OCI-LY7 (cell line): ENCODE measurements at regions not wholly inside any gene's neighbourhood (a gene's known extent, or its start where the extent isn't known, plus 50 kb on each side); places are given as distances from the start of the nearest gene placed in this dataset.

Source experiments
- BruUV-seq: library from RNA; stranded (reverse); fragments of 400-500 nt; replicated peaks from 2 replicates; lab custom pipeline; 2021; lab: Mats Ljungman, UMichigan
- CTCF ChIA-PET: fragments of 300-600 bp; sonication (Branson Sonifier 250); formaldehyde crosslinking; loops from one replicate; lab custom pipeline; 2022; ENCODE audit warnings: antibody characterized with exemption; ENCODE audit not compliant: unreplicated experiment; lab: Charles Lee
- POLR2A ChIA-PET: fragments of 300-600 bp; sonication (Branson Sonifier 250); formaldehyde crosslinking; loops from one replicate; lab custom pipeline; 2022; ENCODE audit warnings: antibody characterized with exemption; lab: Charles Lee
- DNase-seq: peaks from one replicate; pipeline ENCODE4 v3.0.0-alpha.2; 2015; ENCODE audit warnings: low spot score
- H2AFZ ChIP-seq: fragments of 200-600 bp; sonication (generic), shearing (Covaris generic); 2 replicates; pipeline ENCODE4 v1.6.1; 2014; ENCODE audit warnings: mild to moderate bottlenecking, antibody characterized with exemption, low read length, moderate library complexity
- H3K27ac ChIP-seq: fragments of 200-600 bp; sonication (generic); 2 replicates; pipeline ENCODE4 v1.5.1; 2014; ENCODE audit warnings: mixed run types, low read depth, mild to moderate bottlenecking, moderate library complexity, low read length, inconsistent platforms; ENCODE audit not compliant: poor library complexity, severe bottlenecking
- H3K36me3 ChIP-seq: fragments of 200-600 bp; sonication (generic); 2 replicates; pipeline ENCODE4 v1.6.1; 2014; ENCODE audit warnings: mild to moderate bottlenecking, antibody characterized with exemption, low read length, moderate library complexity, mixed read lengths; ENCODE audit not compliant: insufficient read depth
- H3K4me1 ChIP-seq: fragments of 200-600 bp; sonication (generic); 2 replicates; pipeline ENCODE4 v1.5.1; 2014; ENCODE audit warnings: mild to moderate bottlenecking, low read length; ENCODE audit not compliant: insufficient read depth, poor library complexity, severe bottlenecking
- H3K4me2 ChIP-seq: fragments of 200-600 bp; sonication (generic); 2 replicates; pipeline ENCODE4 v1.6.1; 2014; ENCODE audit warnings: mild to moderate bottlenecking, low read length
- H3K4me3 ChIP-seq: fragments of 200-600 bp; sonication (generic); 2 replicates; pipeline ENCODE4 v1.5.1; 2014; ENCODE audit warnings: mild to moderate bottlenecking, low read depth, low read length; ENCODE audit not compliant: poor library complexity, severe bottlenecking
- H3K79me2 ChIP-seq: fragments of 200-600 bp; sonication (generic); 2 replicates; pipeline ENCODE4 v1.6.1; 2016; ENCODE audit warnings: low read depth, mild to moderate bottlenecking, low read length, moderate library complexity, mixed read lengths; ENCODE audit not compliant: insufficient read depth
- H3K9me2 ChIP-seq: fragments of 200-600 bp; sonication (generic); 2 replicates; pipeline ENCODE4 v1.6.1; 2016; ENCODE audit warnings: mild to moderate bottlenecking, low read length, mixed read lengths; ENCODE audit not compliant: insufficient read depth
- H3K9me3 ChIP-seq: fragments of 200-600 bp; sonication (generic); 2 replicates; pipeline ENCODE4 v1.6.1; 2014; ENCODE audit warnings: mild to moderate bottlenecking, mixed run types, low read length, mixed read lengths
- H4K20me1 ChIP-seq: fragments of 200-600 bp; sonication (generic); 2 replicates; pipeline ENCODE4 v1.6.1; 2014; ENCODE audit warnings: mild to moderate bottlenecking, antibody characterized with exemption, low read length, moderate library complexity, mixed read lengths; ENCODE audit not compliant: insufficient read depth
- EZH2phosphoT487 ChIP-seq: fragments of 200-600 bp; sonication (generic); IDR thresholded peaks from 2 replicates; pipeline ENCODE4 v1.6.1; 2018; ENCODE audit warnings: low read depth, borderline replicate concordance, mild to moderate bottlenecking, mixed run types, antibody characterized with exemption, low read length, moderate library complexity, mixed read lengths
- intact Hi-C: fragments of 100-400 bp; cut with micrococcal nuclease; formaldehyde crosslinking; loops from one replicate; pipeline ENCODE4 v1.10.0; 2022; ENCODE audit not compliant: unreplicated experiment
- TF ChIP-seq, protein P1 (sequence below): fragments of 200-600 bp; sonication (generic); conservative IDR thresholded peaks from 2 replicates; pipeline ENCODE4 v1.5.1; 2014; ENCODE audit warnings: mild to moderate bottlenecking, antibody characterized with exemption, low read length, moderate library complexity, mixed read lengths

DNA sequence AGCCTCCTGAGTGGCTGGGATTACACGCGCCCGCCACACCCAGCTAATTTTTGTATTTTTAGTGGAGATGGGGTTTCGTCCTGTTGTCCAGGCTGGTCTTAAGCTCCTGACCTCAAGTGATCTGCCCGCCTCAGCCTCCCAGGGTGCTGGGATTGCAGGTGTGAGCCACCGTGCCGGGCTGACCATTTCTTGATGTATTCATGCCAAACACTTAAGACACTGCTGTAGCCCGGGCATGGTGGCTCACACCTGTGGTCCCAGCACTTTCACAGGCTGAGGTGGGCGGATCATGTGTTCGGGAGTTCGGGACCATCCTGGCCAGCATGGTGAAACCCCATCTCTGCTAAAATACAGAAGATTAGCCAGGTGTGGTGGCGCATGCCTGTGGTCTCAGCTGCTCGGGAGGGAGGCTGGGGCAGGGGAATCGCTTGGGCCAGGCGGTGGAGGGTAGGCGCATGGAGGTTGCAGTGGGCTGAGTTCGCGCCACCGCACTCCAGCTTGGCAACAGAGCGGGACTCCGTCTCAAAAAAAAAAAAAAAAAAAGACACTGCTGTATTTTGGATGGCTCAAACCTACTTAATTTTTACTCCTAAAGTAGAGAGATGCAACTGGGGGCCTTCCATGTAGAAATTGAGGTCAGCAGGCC is 140.8 kb downstream of the NUP35 start:
- ChIA-PET CTCF (no interaction called here), POLR2A (no interaction called here)
- Histone ChIP-seq H3K36me3 (no peaks in the 10 kb centered on the region), H3K27ac (no peak overlapping the region), H2AFZ (no peak overlapping the region), H3K9me3 (no peaks in the 10 kb centered on the region), H3K4me2 (no peak overlapping the region), H3K4me3 (no peak overlapping the region), H3K4me1 (no peaks in the 10 kb centered on the region), H4K20me1 (no peaks in the 10 kb centered on the region), H3K9me2 (no peaks in the 10 kb centered on the region), H3K79me2 (no peaks in the 10 kb centered on the region)
- no peak for TF ChIP-seq EZH2phosphoT487
- TF ChIP-seq, protein P1, sequence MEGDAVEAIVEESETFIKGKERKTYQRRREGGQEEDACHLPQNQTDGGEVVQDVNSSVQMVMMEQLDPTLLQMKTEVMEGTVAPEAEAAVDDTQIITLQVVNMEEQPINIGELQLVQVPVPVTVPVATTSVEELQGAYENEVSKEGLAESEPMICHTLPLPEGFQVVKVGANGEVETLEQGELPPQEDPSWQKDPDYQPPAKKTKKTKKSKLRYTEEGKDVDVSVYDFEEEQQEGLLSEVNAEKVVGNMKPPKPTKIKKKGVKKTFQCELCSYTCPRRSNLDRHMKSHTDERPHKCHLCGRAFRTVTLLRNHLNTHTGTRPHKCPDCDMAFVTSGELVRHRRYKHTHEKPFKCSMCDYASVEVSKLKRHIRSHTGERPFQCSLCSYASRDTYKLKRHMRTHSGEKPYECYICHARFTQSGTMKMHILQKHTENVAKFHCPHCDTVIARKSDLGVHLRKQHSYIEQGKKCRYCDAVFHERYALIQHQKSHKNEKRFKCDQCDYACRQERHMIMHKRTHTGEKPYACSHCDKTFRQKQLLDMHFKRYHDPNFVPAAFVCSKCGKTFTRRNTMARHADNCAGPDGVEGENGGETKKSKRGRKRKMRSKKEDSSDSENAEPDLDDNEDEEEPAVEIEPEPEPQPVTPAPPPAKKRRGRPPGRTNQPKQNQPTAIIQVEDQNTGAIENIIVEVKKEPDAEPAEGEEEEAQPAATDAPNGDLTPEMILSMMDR: no peak
- DNase-seq: no peak
- intact Hi-C loops: no loop called here
- BruUV-seq: no TSS peak

DNA sequence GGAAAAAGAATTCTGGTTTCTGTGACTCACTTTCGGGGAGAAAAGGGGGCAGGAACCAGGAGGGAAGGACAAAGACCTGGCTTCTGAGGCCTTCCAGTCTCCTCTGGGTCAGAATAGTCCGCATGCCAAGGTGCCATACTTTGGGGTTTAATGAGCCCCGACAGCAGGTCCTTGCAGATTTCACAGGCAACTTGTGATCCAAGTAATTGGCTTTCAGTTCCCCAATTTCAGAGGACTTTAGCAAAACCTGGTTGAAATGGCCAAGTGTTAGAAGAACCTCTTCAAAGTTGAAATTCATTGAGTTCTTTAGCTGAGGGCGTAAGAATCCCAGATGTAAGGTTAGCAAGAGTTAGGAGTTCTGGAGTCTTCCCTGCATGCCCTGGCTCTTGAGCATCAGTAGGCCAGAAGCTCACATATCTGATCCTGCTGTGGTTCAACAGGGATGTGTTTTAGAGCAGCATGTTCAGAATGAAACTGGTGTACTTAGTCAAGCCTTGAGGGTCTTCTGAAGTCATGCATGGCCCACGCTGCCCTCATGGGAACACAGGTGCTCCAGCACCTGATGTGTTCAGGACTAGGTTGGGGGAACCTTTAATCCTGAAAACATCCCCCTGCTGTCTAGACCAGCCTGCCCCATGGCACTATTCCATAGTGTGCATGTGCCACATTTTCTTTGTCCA is 143.0 kb downstream of the NUP35 start:
- no peaks in the 10 kb centered on the region for H3K9me2 ChIP-seq
- no peak overlapping the region for H2AFZ ChIP-seq
- intact Hi-C loops: no loop called here
- H3K4me1 ChIP-seq: no peaks in the 10 kb centered on the region
- H3K4me3 ChIP-seq: no peak overlapping the region
- DNase-seq: peak; percentile 8
- no peaks in the 10 kb centered on the region for H3K9me3 ChIP-seq
- CTCF ChIA-PET: no interaction called here
- no peak overlapping the region for H3K27ac ChIP-seq
- H3K79me2 ChIP-seq: no peaks in the 10 kb centered on the region
- H4K20me1 ChIP-seq: no peaks in the 10 kb centered on the region
- TF ChIP-seq, protein P1: no peak
- TF ChIP-seq EZH2phosphoT487: no peak
- no peaks in the 10 kb centered on the region for H3K36me3 ChIP-seq
- no TSS peak for BruUV-seq
- H3K4me2 ChIP-seq: no peak overlapping the region
- POLR2A ChIA-PET: interaction anchor here (0.6 kb wide), 1 partner anchor 544 kb away, joined by 4 read pairs; no protein-coding TSS in a partner anchor

DNA sequence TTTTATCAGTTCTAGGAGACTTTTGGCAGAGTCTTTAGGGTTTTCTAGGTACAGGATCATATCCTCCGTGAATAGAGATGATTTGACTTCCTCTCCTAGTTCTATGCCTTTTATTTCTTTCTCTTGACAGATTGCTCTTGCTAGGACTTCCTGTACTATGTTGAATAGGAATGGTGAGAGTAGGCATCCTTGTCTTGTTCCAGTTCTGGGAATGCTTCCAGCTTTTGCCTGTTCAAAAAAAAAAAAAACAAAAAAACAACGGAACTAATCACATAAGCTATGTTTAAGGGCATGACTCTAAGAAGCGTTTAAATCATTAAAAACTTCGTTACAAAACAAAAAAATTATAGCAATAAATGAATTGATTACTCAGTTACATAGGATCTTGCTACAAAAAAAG is 145.7 kb downstream of the NUP35 start:
- Histone ChIP-seq H3K4me2 (no peak overlapping the region), H3K9me2 (no peaks in the 10 kb centered on the region), H2AFZ (no peak overlapping the region), H3K4me3 (no peak overlapping the region), H3K27ac (no peak overlapping the region), H3K79me2 (no peaks in the 10 kb centered on the region), H4K20me1 (no peaks in the 10 kb centered on the region), H3K9me3 (no peaks in the 10 kb centered on the region), H3K36me3 (no peaks in the 10 kb centered on the region), H3K4me1 (no peaks in the 10 kb centered on the region)
- DNase-seq: no peak
- BruUV-seq: no TSS peak
- intact Hi-C loops: no loop called here
- no peak for TF ChIP-seq EZH2phosphoT487
- TF ChIP-seq, protein P1: no peak
- CTCF ChIA-PET: no interaction called here
- POLR2A ChIA-PET: interaction anchor here (0.6 kb wide), 1 partner anchor 942 kb away, joined by 3 read pairs; no protein-coding TSS in a partner anchor
